ENCODE measurements at regions not wholly inside any gene's neighbourhood (a gene's known extent, or its start where the extent isn't known, plus 50 kb on each side); places are given as distances from the start of the nearest gene placed in this dataset.

DNA sequence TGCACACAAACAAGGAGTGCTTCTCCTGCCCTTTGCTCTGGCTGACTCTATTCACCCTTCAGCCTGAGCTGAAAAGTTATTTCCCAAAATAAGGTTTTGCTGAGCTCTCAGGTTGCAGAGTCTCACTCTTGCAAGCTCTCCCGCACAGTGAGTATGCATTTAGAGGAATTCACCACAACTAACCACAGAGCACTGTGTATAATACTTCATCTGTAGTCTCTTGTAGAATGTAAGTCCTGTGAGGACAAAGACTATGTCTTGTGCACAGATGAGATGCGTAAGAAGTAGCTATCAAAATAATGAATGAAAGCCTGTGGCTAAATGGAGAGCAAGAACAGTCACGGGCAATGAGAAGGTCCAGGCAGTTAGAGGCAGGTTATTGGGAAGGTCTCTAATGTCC is 156.5 kb upstream of the SLCO3A1 start:
- no peak for DNase-seq
- no peaks in the 10 kb centered on the region for H3K9me3 ChIP-seq

DNA sequence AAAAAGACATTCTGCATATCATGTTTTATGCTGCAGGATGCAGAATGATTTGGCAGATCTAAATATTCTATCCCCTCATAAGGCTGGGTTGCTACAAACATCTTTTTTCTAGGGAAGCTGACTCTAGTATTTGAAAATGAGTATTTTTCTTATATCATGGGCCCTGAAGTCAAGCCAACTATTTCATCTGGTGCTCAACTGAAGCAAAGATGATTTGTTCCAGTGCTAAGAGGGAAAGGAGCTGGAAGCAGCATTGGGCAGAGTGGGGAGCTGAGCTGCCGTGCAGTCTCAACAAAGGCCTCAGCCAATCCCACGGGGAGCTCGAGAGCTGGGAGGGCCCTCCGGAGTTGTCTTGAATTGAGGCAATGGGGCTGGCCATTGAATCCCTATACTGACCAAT is 155.3 kb upstream of the SLCO3A1 start:
- WGBS (ENCODE audit: low lambda C conversion rate): 62% methylated on average over 4 of the region's 4 CpGs
- CTCF ChIA-PET: interaction anchor here (1.3 to 7.7 kb wide), 2 partner anchors 8 to 380 kb away, joined by 3 to 76 read pairs; no protein-coding TSS in a partner anchor
- TF ChIP-seq, protein P1, sequence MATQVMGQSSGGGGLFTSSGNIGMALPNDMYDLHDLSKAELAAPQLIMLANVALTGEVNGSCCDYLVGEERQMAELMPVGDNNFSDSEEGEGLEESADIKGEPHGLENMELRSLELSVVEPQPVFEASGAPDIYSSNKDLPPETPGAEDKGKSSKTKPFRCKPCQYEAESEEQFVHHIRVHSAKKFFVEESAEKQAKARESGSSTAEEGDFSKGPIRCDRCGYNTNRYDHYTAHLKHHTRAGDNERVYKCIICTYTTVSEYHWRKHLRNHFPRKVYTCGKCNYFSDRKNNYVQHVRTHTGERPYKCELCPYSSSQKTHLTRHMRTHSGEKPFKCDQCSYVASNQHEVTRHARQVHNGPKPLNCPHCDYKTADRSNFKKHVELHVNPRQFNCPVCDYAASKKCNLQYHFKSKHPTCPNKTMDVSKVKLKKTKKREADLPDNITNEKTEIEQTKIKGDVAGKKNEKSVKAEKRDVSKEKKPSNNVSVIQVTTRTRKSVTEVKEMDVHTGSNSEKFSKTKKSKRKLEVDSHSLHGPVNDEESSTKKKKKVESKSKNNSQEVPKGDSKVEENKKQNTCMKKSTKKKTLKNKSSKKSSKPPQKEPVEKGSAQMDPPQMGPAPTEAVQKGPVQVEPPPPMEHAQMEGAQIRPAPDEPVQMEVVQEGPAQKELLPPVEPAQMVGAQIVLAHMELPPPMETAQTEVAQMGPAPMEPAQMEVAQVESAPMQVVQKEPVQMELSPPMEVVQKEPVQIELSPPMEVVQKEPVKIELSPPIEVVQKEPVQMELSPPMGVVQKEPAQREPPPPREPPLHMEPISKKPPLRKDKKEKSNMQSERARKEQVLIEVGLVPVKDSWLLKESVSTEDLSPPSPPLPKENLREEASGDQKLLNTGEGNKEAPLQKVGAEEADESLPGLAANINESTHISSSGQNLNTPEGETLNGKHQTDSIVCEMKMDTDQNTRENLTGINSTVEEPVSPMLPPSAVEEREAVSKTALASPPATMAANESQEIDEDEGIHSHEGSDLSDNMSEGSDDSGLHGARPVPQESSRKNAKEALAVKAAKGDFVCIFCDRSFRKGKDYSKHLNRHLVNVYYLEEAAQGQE (IDR thresholded peaks at IDR 0.05; ENCODE audit: low read depth, low read length): no peak
- TF ChIP-seq EP300 (IDR thresholded peaks at IDR 0.05; ENCODE audit: borderline replicate concordance in 1 of 2, low read depth in 1 of 2, low read length in 1 of 2) (no peak), NRF1 (IDR thresholded peaks at IDR 0.05; ENCODE audit: low read depth, low read length) (no peak), RCOR1 (IDR thresholded peaks at IDR 0.05; ENCODE audit: low read length) (no peak), SIN3A (IDR thresholded peaks at IDR 0.05; ENCODE audit: borderline replicate concordance, low read depth, low read length) (no peak), MXI1 (IDR thresholded peaks at IDR 0.05; ENCODE audit: low read depth, low read length) (no peak), POLR2AphosphoS5 (IDR thresholded peaks at IDR 0.05; ENCODE audit: low read depth, low read length) (no peak), JUND (IDR thresholded peaks at IDR 0.05) (no peak), FOXM1 (IDR thresholded peaks at IDR 0.05; ENCODE audit: low read depth) (no peak), NFIC (IDR thresholded peaks at IDR 0.05; ENCODE audit: borderline replicate concordance) (no peak), FOXJ3 (CRISPR knock-in tag; IDR thresholded peaks at IDR 0.05) (no peak)
- TF ChIP-seq, protein P2, sequence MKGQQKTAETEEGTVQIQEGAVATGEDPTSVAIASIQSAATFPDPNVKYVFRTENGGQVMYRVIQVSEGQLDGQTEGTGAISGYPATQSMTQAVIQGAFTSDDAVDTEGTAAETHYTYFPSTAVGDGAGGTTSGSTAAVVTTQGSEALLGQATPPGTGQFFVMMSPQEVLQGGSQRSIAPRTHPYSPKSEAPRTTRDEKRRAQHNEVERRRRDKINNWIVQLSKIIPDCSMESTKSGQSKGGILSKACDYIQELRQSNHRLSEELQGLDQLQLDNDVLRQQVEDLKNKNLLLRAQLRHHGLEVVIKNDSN (IDR thresholded peaks at IDR 0.05; ENCODE audit: borderline replicate concordance, low read depth): no peak
- TF ChIP-seq, protein P3, sequence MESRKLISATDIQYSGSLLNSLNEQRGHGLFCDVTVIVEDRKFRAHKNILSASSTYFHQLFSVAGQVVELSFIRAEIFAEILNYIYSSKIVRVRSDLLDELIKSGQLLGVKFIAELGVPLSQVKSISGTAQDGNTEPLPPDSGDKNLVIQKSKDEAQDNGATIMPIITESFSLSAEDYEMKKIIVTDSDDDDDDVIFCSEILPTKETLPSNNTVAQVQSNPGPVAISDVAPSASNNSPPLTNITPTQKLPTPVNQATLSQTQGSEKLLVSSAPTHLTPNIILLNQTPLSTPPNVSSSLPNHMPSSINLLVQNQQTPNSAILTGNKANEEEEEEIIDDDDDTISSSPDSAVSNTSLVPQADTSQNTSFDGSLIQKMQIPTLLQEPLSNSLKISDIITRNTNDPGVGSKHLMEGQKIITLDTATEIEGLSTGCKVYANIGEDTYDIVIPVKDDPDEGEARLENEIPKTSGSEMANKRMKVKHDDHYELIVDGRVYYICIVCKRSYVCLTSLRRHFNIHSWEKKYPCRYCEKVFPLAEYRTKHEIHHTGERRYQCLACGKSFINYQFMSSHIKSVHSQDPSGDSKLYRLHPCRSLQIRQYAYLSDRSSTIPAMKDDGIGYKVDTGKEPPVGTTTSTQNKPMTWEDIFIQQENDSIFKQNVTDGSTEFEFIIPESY (IDR thresholded peaks at IDR 0.05; ENCODE audit: borderline replicate concordance, low read depth): no peak
- TF ChIP-seq, protein P4, sequence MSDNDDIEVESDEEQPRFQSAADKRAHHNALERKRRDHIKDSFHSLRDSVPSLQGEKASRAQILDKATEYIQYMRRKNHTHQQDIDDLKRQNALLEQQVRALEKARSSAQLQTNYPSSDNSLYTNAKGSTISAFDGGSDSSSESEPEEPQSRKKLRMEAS (IDR thresholded peaks at IDR 0.05; ENCODE audit: low read depth): no peak

More for the DNA sequence above, 156.5 kb upstream of the SLCO3A1 start:
- ChIA-PET CTCF (interaction anchor here (1.0 to 7.7 kb wide), 3 partner anchors 9 to 36 kb away, joined by 3 to 76 read pairs (median 3); no protein-coding TSS in a partner anchor), POLR2A (no interaction called here)
- Histone ChIP-seq H3K79me2 (ENCODE audit: insufficient read depth) (no peaks in the 10 kb centered on the region), H3F3A (replicated peaks; ENCODE audit: insufficient read depth) (no peaks in the 10 kb centered on the region), H3K4me1 (ENCODE audit: control insufficient read depth in 1 of 2, insufficient read depth in 2 of 2, low read depth in 1 of 2, low read length in 1 of 2) (peaks cover 5 to 8% of the 10 kb centered on the region in 2 experiments; a peak in 2 of 4 replicates), H4K20me1 (ENCODE audit: insufficient read depth) (no peaks in the 10 kb centered on the region), H3K9me2 (no peaks in the 10 kb centered on the region), H3K4me2 (no peak overlapping the region), H3K9ac (no peak overlapping the region), H3K27me3 (ENCODE audit: insufficient read depth) (no peaks in the 10 kb centered on the region), H3K4me3 (ENCODE audit: low read depth in 2 of 2, low read length in 1 of 2) (no peak overlapping the region), H2AFZ (ENCODE audit: low read depth) (no peak overlapping the region), H3K36me3 (replicated peaks in 1 of 2; ENCODE audit: control insufficient read depth in 1 of 2, insufficient read depth in 2 of 2, low read length in 1 of 2) (no peaks in the 10 kb centered on the region), H3K27ac (ENCODE audit: low read depth in 2 of 2, low read length in 1 of 2) (no peak overlapping the region)
- 72% methylated on average over 3 of the region's 3 CpGs for WGBS (ENCODE audit: low lambda C conversion rate)
- no peak for TF ChIP-seq SIN3A (IDR thresholded peaks at IDR 0.05; ENCODE audit: borderline replicate concordance, low read depth, low read length)
- TF ChIP-seq EP300 (IDR thresholded peaks at IDR 0.05; ENCODE audit: borderline replicate concordance in 1 of 2, low read depth in 1 of 2, low read length in 1 of 2): no peak
- TF ChIP-seq TCF12 (IDR thresholded peaks at IDR 0.05): no peak
- TF ChIP-seq SMC3 (IDR thresholded peaks at IDR 0.05; ENCODE audit: low read depth, low read length): no peak
- TF ChIP-seq, protein P5, sequence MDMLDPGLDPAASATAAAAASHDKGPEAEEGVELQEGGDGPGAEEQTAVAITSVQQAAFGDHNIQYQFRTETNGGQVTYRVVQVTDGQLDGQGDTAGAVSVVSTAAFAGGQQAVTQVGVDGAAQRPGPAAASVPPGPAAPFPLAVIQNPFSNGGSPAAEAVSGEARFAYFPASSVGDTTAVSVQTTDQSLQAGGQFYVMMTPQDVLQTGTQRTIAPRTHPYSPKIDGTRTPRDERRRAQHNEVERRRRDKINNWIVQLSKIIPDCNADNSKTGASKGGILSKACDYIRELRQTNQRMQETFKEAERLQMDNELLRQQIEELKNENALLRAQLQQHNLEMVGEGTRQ (IDR thresholded peaks at IDR 0.05; ENCODE audit: borderline replicate concordance, low read depth, low read length): no peak
- TF ChIP-seq RAD21 (IDR thresholded peaks at IDR 0.05; ENCODE audit: low read length): no peak
- no peak for TF ChIP-seq CHD2 (IDR thresholded peaks at IDR 0.05; ENCODE audit: low read length, partially characterized antibody)
- no peak for TF ChIP-seq JUND (IDR thresholded peaks at IDR 0.05)
- no peak for TF ChIP-seq YY1 (IDR thresholded peaks at IDR 0.05; ENCODE audit: low read depth)
- no peak for TF ChIP-seq RFX5 (IDR thresholded peaks at IDR 0.05; ENCODE audit: low read length)
- TF ChIP-seq GABPA (IDR thresholded peaks at IDR 0.05; ENCODE audit: low read depth): no peak
- no peak for TF ChIP-seq NFIC (IDR thresholded peaks at IDR 0.05; ENCODE audit: borderline replicate concordance)
- no peak for TF ChIP-seq FOSL2 (IDR thresholded peaks at IDR 0.05; ENCODE audit: borderline replicate concordance, low read depth)
- TF ChIP-seq RXRA (IDR thresholded peaks at IDR 0.05; ENCODE audit: borderline replicate concordance, low read depth): no peak
- TF ChIP-seq, protein P4 (IDR thresholded peaks at IDR 0.05; ENCODE audit: low read depth): no peak
- no peak for TF ChIP-seq TEAD4 (IDR thresholded peaks at IDR 0.05; ENCODE audit: borderline replicate concordance, insufficient read depth)

More for the DNA sequence above, 155.3 kb upstream of the SLCO3A1 start:
- Histone ChIP-seq H3K4me2 (no peak overlapping the region), H3K36me3 (replicated peaks in 1 of 2; ENCODE audit: control insufficient read depth in 1 of 2, insufficient read depth in 2 of 2, low read length in 1 of 2) (no peaks in the 10 kb centered on the region), H3K9me3 (no peaks in the 10 kb centered on the region), H3K79me2 (ENCODE audit: insufficient read depth) (no peaks in the 10 kb centered on the region), H3K27ac (ENCODE audit: low read depth in 2 of 2, low read length in 1 of 2) (no peak overlapping the region), H3F3A (replicated peaks; ENCODE audit: insufficient read depth) (no peaks in the 10 kb centered on the region), H3K4me3 (ENCODE audit: low read depth in 2 of 2, low read length in 1 of 2) (no peak overlapping the region), H3K27me3 (ENCODE audit: insufficient read depth) (no peaks in the 10 kb centered on the region), H3K4me1 (ENCODE audit: control insufficient read depth in 1 of 2, insufficient read depth in 2 of 2, low read depth in 1 of 2, low read length in 1 of 2) (peaks cover 5 to 8% of the 10 kb centered on the region in 2 experiments; a peak in 2 of 4 replicates), H3K9ac (no peak overlapping the region), H3K9me2 (no peaks in the 10 kb centered on the region), H4K20me1 (ENCODE audit: insufficient read depth) (no peaks in the 10 kb centered on the region), H2AFZ (ENCODE audit: low read depth) (no peak overlapping the region)
- no peak for DNase-seq
- POLR2A ChIA-PET: no interaction called here
